GM19099 (cell line): ENCODE measurements at regions not wholly inside any gene's neighbourhood (a gene's known extent, or its start where the extent isn't known, plus 50 kb on each side); places are given as distances from the start of the nearest gene placed in this dataset.

Experiments used
- POLR2A ChIP-seq: IDR thresholded peaks from 3 replicates; pipeline ENCODE4 v1.6.1; 2011; ENCODE audit warnings: low read depth; ENCODE audit not compliant: insufficient read length; ENCODE audit errors: extremely low read depth

GRCh38 chr6:134523051-134523450 lies 205.1 kb upstream of the SGK1 start:
- no peak for TF ChIP-seq POLR2A

GRCh38 chr6:134521116-134521501 lies 203.2 kb upstream of the SGK1 start:
- TF ChIP-seq POLR2A = no peak

GRCh38 chr6:134520181-134521115 lies 202.5 kb upstream of the SGK1 start:
- no peak for TF ChIP-seq POLR2A

- no peak for TF ChIP-seq POLR2A
These were observed 201.6 kb upstream of the SGK1 start for GRCh38 chr6:134519465-134519864.

- no peak for TF ChIP-seq POLR2A
These were observed 200.0 kb upstream of the SGK1 start for GRCh38 chr6:134517868-134518267.

GRCh38 chr6:134517145-134517658 lies 199.3 kb upstream of the SGK1 start:
- no peak for TF ChIP-seq POLR2A

GRCh38 chr6:134516582-134516981 lies 198.7 kb upstream of the SGK1 start:
- no peak for TF ChIP-seq POLR2A

- TF ChIP-seq POLR2A = no peak
These were observed 198.1 kb upstream of the SGK1 start for GRCh38 chr6:134515986-134516385.

GRCh38 chr6:134512981-134513391 lies 195.1 kb upstream of the SGK1 start:
- no peak for TF ChIP-seq POLR2A

- no peak for TF ChIP-seq POLR2A
These were observed 194.2 kb upstream of the SGK1 start for GRCh38 chr6:134511984-134512683.

GRCh38 chr6:134510920-134511319 lies 193.0 kb upstream of the SGK1 start:
- no peak for TF ChIP-seq POLR2A

GRCh38 chr6:134510142-134510541 lies 192.2 kb upstream of the SGK1 start:
- no peak for TF ChIP-seq POLR2A

- TF ChIP-seq POLR2A = no peak
These were observed 191.1 kb upstream of the SGK1 start for GRCh38 chr6:134508862-134509498.

- TF ChIP-seq POLR2A = no peak
These were observed 188.2 kb upstream of the SGK1 start for GRCh38 chr6:134506162-134506561.

- no peak for TF ChIP-seq POLR2A
These were observed 185.8 kb upstream of the SGK1 start for GRCh38 chr6:134503585-134504281.
